ENCODE measurements at regions not wholly inside any gene's neighbourhood (a gene's known extent, or its start where the extent isn't known, plus 50 kb on each side); places are given as distances from the start of the nearest gene placed in this dataset.
"Not testable (repeated sequence)": the region's sequence is repeated elsewhere in the genome, so short reads cannot be mapped to it uniquely, and the experiment has no call there.

GRCh38 chr2:90238505-90239230 is 1547.2 kb downstream of the RPIA start:
- intact Hi-C loops (cut with DNase I); DNase-seq (ENCODE audit: low spot score): not testable (repeated sequence)

- intact Hi-C loops (cut with DNase I); DNase-seq (ENCODE audit: low spot score): not testable (repeated sequence)
These were observed 1548.3 kb downstream of the RPIA start for GRCh38 chr2:90239769-90240168.

- DNase-seq (ENCODE audit: low spot score); intact Hi-C loops (cut with DNase I): not testable (repeated sequence)
These were observed 1553.7 kb downstream of the RPIA start for GRCh38 chr2:90244902-90245765.

- peak; percentile 42 for DNase-seq (ENCODE audit: low spot score)
- intact Hi-C loops (cut with DNase I), result not testable (repeated sequence)
These were observed 1556.9 kb downstream of the RPIA start for GRCh38 chr2:90248400-90248799.

GRCh38 chr2:90250350-90250749 is 1558.9 kb downstream of the RPIA start:
- intact Hi-C loops (cut with DNase I), result not testable (repeated sequence)

GRCh38 chr2:90251576-90251975 is 1560.1 kb downstream of the RPIA start:
- intact Hi-C loops (cut with DNase I); DNase-seq (ENCODE audit: low spot score): not testable (repeated sequence)

More at GRCh38 chr2:90250350-90250749, 1558.9 kb downstream of the RPIA start:
- peak; percentile 60 for DNase-seq (ENCODE audit: low spot score)

GRCh38 chr2:90253306-90253705 is 1561.8 kb downstream of the RPIA start:
- intact Hi-C loops (cut with DNase I), result not testable (repeated sequence)
- DNase-seq (ENCODE audit: low spot score), result peak; percentile 32

GRCh38 chr2:90266888-90267287 is 1575.4 kb downstream of the RPIA start:
- DNase-seq (ENCODE audit: low spot score); intact Hi-C loops (cut with DNase I): not testable (repeated sequence)

GRCh38 chr2:90287751-90288150 is 1596.3 kb downstream of the RPIA start:
- intact Hi-C loops (cut with DNase I); DNase-seq (ENCODE audit: low spot score): not testable (repeated sequence)

GRCh38 chr2:90288396-90288795 is 1596.9 kb downstream of the RPIA start:
- intact Hi-C loops (cut with DNase I); DNase-seq (ENCODE audit: low spot score): not testable (repeated sequence)

GRCh38 chr2:90289291-90289980 is 1598.0 kb downstream of the RPIA start:
- intact Hi-C loops (cut with DNase I); DNase-seq (ENCODE audit: low spot score): not testable (repeated sequence)

- DNase-seq (ENCODE audit: low spot score); intact Hi-C loops (cut with DNase I): not testable (repeated sequence)
These were observed 1599.2 kb downstream of the RPIA start for GRCh38 chr2:90290701-90291100.

GRCh38 chr2:90291168-90291883 is 1599.9 kb downstream of the RPIA start:
- intact Hi-C loops (cut with DNase I); DNase-seq (ENCODE audit: low spot score): not testable (repeated sequence)

- DNase-seq (ENCODE audit: low spot score); intact Hi-C loops (cut with DNase I): not testable (repeated sequence)
These were observed 1600.5 kb downstream of the RPIA start for GRCh38 chr2:90291934-90292333.

GRCh38 chr2:90292451-90292850 is 1601.0 kb downstream of the RPIA start:
- intact Hi-C loops (cut with DNase I); DNase-seq (ENCODE audit: low spot score): not testable (repeated sequence)

- intact Hi-C loops (cut with DNase I), result not testable (repeated sequence)
These were observed 1601.8 kb downstream of the RPIA start for GRCh38 chr2:90293224-90293623.

GRCh38 chr2:90293806-90294205 is 1602.3 kb downstream of the RPIA start:
- intact Hi-C loops (cut with DNase I); DNase-seq (ENCODE audit: low spot score): not testable (repeated sequence)

More at GRCh38 chr2:90293224-90293623, 1601.8 kb downstream of the RPIA start:
- DNase-seq (ENCODE audit: low spot score), result peak; percentile 85

GRCh38 chr2:90295036-90295750 is 1603.7 kb downstream of the RPIA start:
- DNase-seq (ENCODE audit: low spot score); intact Hi-C loops (cut with DNase I): not testable (repeated sequence)

All from posterior vena cava (tissue), 2 donors.